A172 (cell line): ENCODE measurements at regions not wholly inside any gene's neighbourhood (a gene's known extent, or its start where the extent isn't known, plus 50 kb on each side); places are given as distances from the start of the nearest gene placed in this dataset.
"Not testable (repeated sequence)": the region's sequence is repeated elsewhere in the genome, so short reads cannot be mapped to it uniquely, and the experiment has no call there.

Experiments
- DNase-seq: peaks from one replicate; pipeline ENCODE4 v3.0.0-alpha.2; 2015; ENCODE audit warnings: low spot score

DNA sequence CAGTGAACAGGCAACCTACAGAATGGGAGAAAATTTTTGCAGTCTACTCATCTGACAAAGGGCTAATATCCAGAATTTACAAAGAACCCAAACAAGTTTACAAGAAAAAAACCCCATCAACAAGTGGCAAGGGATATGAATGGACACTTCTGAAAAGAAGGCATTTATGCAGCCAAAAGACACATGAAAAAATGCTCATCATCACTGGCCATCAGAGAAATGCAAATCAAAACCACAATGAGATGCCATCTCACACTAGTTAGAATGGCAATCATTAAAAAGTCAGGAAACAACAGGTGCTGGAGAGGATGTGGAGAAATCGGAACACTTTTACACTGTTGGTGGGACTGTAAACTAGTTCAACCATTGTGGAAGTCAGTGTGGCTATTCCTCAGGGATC lies 80.3 kb downstream of the ZNF474 start:
- not testable (repeated sequence) for DNase-seq

DNA sequence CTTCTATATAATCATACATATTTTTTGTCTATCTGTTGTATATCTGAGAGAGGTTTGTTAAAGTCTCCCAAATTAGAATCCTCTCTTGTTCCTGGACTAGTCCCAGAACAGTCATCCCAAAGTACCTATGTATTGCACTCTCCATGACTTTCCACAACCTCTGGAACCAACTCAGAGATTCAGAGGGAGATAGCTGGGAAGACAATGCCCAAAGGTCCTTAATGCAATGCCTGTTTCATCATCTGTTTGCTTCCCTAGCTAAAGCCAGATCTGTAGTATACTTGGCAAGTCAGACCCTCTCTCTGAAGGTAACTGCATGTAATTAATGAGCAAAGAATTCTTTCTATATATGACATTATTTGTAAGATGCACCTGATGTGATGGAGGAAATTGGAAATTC lies 89.4 kb downstream of the ZNF474 start:
- no peak for DNase-seq

DNA sequence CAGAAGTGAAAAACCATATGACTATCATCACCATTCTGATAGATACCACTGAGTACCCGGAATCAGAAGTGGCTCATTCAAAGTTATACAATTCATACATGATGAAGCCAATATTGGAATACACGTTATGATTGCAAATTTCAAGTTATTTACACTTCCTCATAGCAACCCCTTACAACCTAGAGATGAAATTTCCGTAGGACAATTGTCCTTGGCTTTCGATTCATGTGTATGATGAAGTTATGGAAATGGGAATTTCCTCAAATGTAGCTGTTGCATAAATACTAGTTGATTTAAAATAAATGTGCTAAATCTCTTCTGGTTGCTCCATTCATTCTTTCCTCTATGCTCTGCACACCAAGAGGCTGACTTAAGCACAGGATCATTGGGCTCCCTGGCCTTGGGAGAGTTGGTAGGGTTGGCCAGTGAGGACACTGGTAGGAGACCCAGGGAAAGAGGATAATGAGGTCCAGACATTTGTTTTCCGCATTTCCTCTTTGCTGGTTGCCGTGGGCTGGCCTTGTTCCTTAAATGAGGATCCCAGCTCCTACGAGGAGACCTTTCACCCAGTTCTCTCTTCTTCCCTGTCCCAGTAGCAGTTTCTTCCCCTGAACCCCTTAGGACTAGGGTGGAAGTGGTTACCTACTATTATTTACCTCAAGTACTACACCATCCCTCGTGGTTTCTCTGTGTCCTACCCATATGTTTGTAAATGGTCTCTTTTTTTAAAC lies 90.3 kb downstream of the ZNF474 start:
- no peak for DNase-seq

DNA sequence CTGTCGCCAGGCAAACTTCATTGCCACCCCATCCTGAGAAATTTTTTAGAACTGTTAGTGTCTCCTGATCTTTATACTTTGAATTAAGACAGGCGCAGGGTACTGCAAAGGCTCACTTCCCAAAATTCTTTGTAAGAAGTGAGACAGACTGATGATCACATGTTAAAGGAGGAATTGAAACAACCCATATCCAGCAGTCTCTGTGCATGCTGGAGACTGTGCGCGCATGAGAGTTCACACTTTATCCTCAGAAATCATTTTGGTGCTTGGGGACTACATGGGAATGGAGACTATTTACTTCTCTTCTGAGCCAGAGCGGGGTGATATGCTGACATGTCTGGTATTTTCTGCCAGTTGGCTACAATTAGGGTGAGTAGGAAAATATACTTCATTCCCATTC lies 91.2 kb downstream of the ZNF474 start:
- no peak for DNase-seq

DNA sequence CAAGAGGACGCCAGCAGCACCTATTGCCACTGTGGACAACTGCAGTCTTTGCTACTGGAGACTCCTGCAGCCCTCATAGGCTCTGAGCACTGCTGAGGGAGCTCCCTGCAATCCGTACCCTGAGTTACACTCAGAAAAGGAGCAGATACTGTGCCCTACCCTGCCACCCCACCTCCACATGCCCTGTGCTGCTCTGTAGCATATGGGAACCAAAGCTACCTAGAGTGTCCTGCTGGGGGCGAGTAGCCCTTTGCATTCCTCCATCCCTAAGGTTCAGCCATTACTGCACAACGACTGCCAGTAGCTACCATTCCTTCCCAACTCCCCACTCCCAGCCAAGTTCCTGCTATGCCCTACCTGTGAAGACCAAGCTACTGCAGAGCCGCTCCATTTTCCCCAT lies 90.2 kb upstream of the SNCAIP start:
- no peak for DNase-seq

DNA sequence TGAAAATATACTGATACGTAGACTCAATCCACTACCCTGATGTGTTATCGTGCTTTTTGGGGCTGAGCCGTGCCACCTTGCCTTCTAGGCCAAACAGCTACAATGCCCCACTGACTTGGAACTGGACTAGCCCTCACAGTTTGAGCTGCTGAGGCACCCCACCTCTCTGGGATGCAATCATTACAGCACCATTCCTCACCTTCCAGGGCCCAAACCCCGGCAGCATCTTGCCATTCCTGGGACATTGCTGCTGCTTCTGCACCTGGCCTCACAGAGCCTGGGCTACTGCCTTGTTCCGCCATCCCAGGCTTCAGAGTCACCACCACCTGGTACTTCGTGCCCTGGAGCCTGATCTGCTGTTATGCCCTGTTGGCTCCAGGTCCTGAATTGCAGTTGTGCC lies 89.5 kb upstream of the SNCAIP start:
- no peak for DNase-seq

DNA sequence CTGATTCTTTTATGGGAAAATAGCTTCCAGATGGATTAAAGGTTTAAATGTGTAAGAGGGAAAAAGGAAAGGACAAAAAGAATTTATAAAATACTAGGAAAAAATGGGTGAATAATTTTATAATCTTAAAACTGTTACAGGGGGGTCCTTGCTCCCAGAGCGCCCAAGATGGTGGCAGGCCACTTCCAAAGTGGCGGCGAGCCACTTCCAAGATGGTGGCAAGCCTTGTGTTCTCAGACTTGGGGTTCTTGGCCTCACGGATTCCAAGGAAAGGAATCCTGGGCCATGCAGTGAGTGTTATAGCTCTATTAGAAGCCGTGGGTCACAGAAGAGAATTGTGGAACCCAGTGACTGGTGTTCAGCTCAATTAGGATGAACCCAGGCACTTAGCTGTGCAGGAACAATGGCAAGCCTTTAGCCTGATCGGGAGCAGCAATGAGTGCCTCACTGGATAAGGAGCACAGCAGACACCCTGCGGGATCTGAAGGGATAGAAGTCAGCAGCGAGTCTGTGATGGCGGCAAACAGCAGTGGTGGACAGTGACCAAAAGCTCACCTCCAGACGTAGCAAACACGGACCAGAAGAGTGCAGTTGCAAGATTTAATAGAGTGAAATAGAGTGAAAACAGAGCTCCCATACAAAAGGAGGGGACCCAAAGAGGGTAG lies 83.2 kb upstream of the SNCAIP start:
- DNase-seq: no peak

DNA sequence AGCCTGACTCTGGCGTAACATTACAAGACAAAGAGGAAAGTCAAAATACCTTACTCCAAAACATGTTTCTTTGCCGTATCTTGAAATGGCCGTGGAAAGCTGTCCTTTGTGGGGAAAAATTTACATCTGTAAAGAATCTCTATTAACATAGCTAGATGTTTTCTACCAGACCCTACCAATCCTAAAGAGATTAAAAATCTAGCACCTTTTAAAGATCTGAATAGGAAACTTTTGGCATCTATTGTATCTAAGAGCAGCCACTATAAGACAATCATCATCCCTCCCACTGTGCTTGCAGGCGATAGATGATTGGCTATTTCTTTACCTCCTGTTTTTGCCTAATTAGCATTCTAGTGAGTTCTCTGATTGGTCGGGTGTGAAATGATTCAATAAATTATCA lies 82.5 kb upstream of the SNCAIP start:
- no peak for DNase-seq

DNA sequence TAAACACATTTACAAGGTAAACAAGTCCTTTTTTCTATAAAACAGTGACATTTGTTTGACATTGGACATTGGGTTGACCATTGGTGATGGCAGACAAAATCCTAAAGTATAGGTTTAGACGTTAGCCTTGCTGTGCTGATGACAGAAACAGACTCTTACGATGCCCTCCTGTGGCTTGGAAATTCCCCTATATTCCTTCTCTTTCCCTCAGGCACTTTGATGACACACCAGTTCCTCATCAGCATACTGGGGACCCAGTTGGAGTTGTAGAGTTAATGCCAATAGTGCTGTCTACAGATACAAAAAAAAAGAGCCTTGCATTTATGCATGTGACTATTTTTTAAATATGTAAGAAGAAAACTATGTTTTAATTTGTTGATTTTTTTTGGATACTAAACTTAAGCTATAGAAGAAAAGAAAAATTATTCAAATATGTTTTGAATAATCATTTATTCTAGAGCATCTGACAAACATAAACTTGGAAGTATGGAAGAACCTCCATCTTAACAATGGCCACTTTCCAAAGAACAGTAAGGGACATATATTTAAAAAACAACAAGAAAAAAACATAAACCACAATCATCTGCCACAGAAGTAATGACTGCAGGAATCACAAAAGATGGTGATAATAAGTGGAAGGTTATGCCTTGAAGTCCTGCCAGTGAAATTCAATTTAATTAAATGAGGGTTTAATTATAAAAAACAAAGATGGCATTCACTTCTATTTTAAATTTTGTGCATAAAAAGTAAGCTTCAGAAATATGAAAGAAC lies 75.6 kb upstream of the SNCAIP start:
- DNase-seq: peak; percentile 65

DNA sequence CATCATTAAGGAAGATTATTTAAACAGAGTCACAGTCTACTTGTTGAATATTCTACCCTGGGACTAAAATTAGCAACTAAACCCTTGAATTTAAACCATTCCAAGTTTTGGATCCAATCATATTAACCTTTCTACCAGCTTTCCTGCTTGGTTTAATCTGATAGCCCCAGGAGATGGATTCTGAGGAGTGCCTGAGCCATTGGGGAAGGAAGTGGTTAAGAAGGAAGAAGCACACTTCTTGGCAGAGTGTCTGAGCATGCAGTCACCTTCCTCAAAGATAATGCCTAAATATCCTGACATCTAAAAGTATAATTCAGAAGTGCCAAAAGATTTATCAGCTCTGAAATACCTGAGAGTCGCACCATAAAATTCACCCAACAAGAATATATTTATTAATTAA lies 74.1 kb upstream of the SNCAIP start:
- peak; percentile 51 for DNase-seq

DNA sequence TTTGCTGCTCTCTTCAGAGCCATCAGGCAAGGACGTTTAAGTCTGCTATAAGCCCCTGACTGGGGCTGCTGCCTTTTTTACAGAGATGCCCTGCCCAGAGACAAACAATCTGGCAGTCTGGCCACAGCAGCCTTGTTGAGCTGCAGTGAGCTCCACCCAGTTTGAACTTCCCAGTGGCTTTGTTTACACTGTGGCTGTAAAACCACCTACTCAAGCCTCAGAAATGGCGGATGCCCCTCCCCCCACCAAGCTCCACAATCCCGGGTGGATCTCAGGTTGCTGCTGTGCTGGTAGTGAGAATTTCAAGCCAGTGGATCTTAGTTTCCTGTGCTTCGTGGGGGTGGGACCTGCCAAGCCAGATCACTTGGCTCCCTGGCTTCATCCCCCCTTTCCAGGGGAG lies 59.7 kb upstream of the SNCAIP start:
- no peak for DNase-seq

DNA sequence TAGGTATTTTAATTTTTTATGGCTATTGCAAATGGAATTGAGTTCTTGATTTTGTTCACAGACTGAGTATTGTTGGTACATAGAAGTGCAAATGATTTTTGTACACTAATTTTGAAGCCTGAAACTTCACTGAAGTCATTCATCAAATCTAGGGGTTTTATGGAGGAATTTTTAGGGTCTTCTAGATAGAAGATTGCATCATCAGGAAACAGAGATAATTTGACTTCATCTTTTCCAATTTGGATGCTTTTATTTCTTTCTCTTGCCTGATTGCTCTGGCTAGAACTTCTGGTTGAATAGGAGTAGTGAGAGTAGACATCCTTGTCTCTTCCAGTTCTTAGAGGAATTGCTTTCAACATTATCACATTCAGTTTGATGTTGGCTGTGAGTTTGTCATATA lies 58.2 kb upstream of the SNCAIP start:
- DNase-seq: no peak

DNA sequence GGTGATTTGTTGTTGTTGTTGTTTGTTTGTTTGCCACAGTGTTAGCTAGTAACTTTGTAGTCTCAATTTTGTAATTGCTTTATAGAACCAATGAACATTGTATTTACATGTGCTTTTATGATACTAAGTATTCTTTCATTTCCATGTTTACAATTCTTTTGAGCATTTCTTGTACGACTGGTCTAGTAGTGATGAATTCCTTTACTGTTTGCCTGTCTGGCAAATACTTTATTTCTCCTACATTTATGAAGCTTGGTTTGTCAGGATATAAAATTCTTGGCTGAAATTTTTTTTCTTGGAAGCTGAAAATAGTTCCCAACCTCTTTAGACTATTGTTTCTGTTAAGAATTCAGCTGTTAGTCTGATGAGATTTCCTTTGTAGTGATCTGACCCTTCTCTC lies 55.6 kb upstream of the SNCAIP start:
- DNase-seq: no peak

DNA sequence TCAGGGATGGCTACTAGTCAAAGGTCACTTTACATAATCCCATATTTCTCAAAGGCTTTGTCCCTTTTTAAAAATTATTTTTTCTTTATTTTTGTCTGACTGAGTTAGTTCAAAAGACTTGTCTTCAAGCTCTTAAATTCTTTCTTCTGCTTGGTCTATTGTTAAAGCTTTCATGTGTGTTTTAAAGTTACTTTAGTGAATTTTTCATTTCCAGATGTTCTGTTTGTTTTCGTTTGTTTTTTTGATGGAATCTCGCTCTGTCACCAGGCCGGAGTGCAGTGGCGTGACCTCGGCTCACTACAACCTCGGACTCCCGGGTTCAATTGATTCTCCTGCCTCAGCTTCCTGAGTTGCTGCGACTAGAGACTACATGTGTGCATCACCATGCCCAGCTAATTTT lies 55.0 kb upstream of the SNCAIP start:
- DNase-seq: no peak

DNA sequence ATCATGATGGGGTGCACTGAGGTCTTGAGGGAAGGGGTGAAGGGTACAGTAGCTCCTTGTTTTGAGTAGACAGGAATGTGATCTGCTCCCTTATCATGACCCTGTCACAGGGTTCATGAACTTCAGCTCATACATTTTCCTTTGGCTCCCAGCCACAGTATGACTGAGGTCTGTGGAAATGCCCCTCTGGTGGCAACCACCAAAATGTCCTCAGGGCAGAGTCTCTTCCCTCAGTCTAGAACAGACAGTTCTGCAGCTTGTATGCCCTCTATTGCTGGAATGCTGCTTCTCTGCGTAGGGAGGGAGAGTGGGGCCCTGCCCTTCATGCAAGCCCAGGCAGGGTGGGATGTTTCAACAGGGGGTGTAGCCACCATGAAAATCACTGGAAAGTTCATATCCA lies 53.8 kb upstream of the SNCAIP start:
- DNase-seq: no peak

DNA sequence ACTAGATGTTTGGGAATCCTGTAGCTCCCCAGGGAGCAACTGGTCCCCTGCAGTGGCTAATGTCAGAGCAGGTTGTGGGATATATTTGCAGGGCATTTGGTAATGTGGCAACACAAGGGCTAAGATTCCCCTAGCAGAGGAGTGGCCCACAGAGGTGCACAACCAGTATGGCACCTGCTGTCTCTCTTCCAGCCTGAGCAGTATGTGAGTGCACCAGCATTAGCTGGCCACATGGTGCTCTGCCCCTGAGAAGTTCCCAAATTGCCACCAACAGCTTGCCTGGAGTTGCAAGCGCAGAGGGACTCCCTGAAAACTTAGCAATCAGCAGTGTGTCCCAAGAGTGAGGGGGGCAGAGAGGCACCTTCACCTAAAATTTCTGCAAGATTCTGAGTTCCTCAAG lies 53.2 kb upstream of the SNCAIP start:
- no peak for DNase-seq

DNA sequence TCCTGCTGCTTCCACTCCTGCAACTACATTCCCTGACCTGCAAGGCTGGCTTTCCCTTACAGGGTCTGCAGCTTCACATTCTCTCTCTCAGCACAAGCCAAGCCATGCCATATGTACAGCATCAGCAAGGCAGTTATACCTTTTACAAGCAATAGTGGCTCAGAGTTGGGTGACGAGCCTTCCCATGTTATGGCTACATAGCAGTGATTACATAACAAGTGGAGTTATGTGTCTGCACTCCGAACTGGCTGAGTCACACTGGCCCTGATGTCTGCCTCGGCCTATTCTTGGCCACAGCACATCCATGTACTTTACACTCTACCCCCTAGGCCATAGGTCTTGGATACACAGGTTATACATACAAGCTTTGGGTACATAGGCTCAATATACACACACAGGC lies 52.0 kb upstream of the SNCAIP start:
- DNase-seq: peak; percentile 10

DNA sequence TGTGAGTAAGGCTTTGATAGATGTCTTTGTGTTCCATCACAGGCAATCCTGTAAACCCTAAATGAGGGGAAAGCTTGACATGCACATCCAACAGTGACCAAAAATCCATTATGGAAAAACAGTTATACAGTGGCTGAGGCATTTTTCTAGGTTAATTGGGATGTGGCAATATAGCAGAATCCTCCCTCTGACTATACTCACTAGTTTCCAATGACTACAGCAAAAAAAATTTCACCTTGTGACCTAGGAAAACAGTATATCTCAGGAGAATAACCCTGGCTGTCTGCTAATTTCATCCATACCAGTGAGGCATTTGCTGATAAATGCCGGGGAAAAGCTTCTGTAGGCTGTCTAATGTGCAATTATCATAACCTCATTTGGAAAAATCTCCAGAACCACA lies 49.9 kb upstream of the SNCAIP start:
- peak; percentile 52 for DNase-seq
